HepG2 (cell line): ENCODE measurements at regions not wholly inside any gene's neighbourhood (a gene's known extent, or its start where the extent isn't known, plus 50 kb on each side); places are given as distances from the start of the nearest gene placed in this dataset.

Experiments used
- CBX2 ChIP-seq, 2 experiments: fragments of 200-600 bp in 1 of 2; sonication (generic); formaldehyde crosslinking in 1 of 2; IDR thresholded peaks; 2 replicates each; pipeline versions ENCODE4 v1.7.0 to v1.8.1; 2018 to 2022; ENCODE audit warnings: low read depth in 2 of 2, low read length in 1 of 2, mild to moderate bottlenecking in 1 of 2, missing genetic modification reagents in 1 of 2
- MLX ChIP-seq: IDR thresholded peaks from 2 replicates; pipeline ENCODE4 v1.6.1; 2016
- PBX3 ChIP-seq: sonication (generic); formaldehyde crosslinking; IDR thresholded peaks from 2 replicates; pipeline ENCODE4 v1.8.1; 2023; ENCODE audit warnings: missing genetic modification reagents, inconsistent platforms, borderline replicate concordance
- ZHX2 ChIP-seq, 2 experiments: sonication (generic) in 1 of 2; formaldehyde crosslinking in 1 of 2; IDR thresholded peaks; 2 replicates each; pipeline versions ENCODE4 v1.6.1 to v1.9.0; 2014 to 2022; ENCODE audit warnings: antibody characterized with exemption in 1 of 2, borderline replicate concordance in 1 of 2, inconsistent platforms in 1 of 2, low read depth in 1 of 2, missing genetic modification reagents in 1 of 2
- ZNF512B ChIP-seq: sonication (generic); formaldehyde crosslinking; IDR thresholded peaks from 2 replicates; pipeline ENCODE4 v1.5.1; 2020; ENCODE audit warnings: missing genetic modification reagents, mild to moderate bottlenecking, borderline replicate concordance
- ZNF780A ChIP-seq: sonication (generic); formaldehyde crosslinking; IDR thresholded peaks from 2 replicates; pipeline ENCODE4 v1.8.0; 2022; ENCODE audit warnings: mild to moderate bottlenecking, missing genetic modification reagents, moderate library complexity

GRCh38 chr10:78544423-78545090, 510.9 kb downstream of the RPS24 start:
- TF ChIP-seq PBX3 (no peak), ZHX2 (IDR thresholded peaks at IDR 0.05; ENCODE audit: low read depth) (no peak), ZHX2 (CRISPR knock-in tag; IDR thresholded peaks at IDR 0.05; ENCODE audit: borderline replicate concordance) (no peak), CBX2 (IDR thresholded peaks at IDR 0.05; ENCODE audit: low read depth, low read length) (no peak), CBX2 (CRISPR knock-in tag; IDR thresholded peaks at IDR 0.05; ENCODE audit: low read depth) (no peak), MLX (CRISPR knock-in tag) (no peak), ZNF512B (no peak; the same call in 1 of the 2 replicates), ZNF780A (CRISPR knock-in tag) (no peak)
